ENCODE measurements at regions not wholly inside any gene's neighbourhood (a gene's known extent, or its start where the extent isn't known, plus 50 kb on each side); places are given as distances from the start of the nearest gene placed in this dataset.
"Not testable (repeated sequence)": the region's sequence is repeated elsewhere in the genome, so short reads cannot be mapped to it uniquely, and the experiment has no call there.

GRCh38 chr16:66043326-66043725 is 323.2 kb upstream of the CDH5 start:
- no peak for DNase-seq

GRCh38 chr16:66042341-66042740 is 324.1 kb upstream of the CDH5 start:
- no peak for DNase-seq

- DNase-seq: no peak
Observed at GRCh38 chr16:66041907-66042306, 324.6 kb upstream of the CDH5 start.

GRCh38 chr16:66039793-66040192 is 326.7 kb upstream of the CDH5 start:
- no peak for DNase-seq

GRCh38 chr16:66036793-66037715 is 329.4 kb upstream of the CDH5 start:
- no peak for DNase-seq

- DNase-seq: no peak
Observed at GRCh38 chr16:66036184-66036583, 330.3 kb upstream of the CDH5 start.

- DNase-seq: no peak
Observed at GRCh38 chr16:66035096-66035495, 331.4 kb upstream of the CDH5 start.

GRCh38 chr16:66032841-66033240 is 333.6 kb upstream of the CDH5 start:
- DNase-seq: no peak

- no peak for DNase-seq
Observed at GRCh38 chr16:66030036-66030435, 336.5 kb upstream of the CDH5 start.

GRCh38 chr16:66028510-66029216 is 337.8 kb upstream of the CDH5 start:
- no peak for DNase-seq

- no peak for DNase-seq
Observed at GRCh38 chr16:66026787-66027330, 339.6 kb upstream of the CDH5 start.

GRCh38 chr16:66026211-66026610 is 340.3 kb upstream of the CDH5 start:
- no peak for DNase-seq

GRCh38 chr16:66025751-66026150 is 340.7 kb upstream of the CDH5 start:
- no peak for DNase-seq

- not testable (repeated sequence) for DNase-seq
Observed at GRCh38 chr16:66024567-66024966, 341.9 kb upstream of the CDH5 start.

- no peak for DNase-seq
Observed at GRCh38 chr16:66023481-66023880, 343.0 kb upstream of the CDH5 start.

- DNase-seq: no peak
Observed at GRCh38 chr16:66020642-66021041, 345.8 kb upstream of the CDH5 start.

GRCh38 chr16:66020046-66020445 is 346.4 kb upstream of the CDH5 start:
- no peak for DNase-seq

GRCh38 chr16:66019502-66019901 is 347.0 kb upstream of the CDH5 start:
- DNase-seq: not testable (repeated sequence)

GRCh38 chr16:66014221-66014620 is 352.3 kb upstream of the CDH5 start:
- DNase-seq: no peak

GRCh38 chr16:66013486-66013885 is 353.0 kb upstream of the CDH5 start:
- no peak for DNase-seq

GRCh38 chr16:66008136-66008535 is 358.4 kb upstream of the CDH5 start:
- DNase-seq: no peak

GRCh38 chr16:66007717-66008116 is 358.8 kb upstream of the CDH5 start:
- DNase-seq: no peak

- no peak for DNase-seq
Observed at GRCh38 chr16:66006485-66006884, 360.0 kb upstream of the CDH5 start.

- DNase-seq: no peak
Observed at GRCh38 chr16:66004699-66005098, 361.8 kb upstream of the CDH5 start.
